GM12878 (cell line): ENCODE measurements at regions not wholly inside any gene's neighbourhood (a gene's known extent, or its start where the extent isn't known, plus 50 kb on each side); places are given as distances from the start of the nearest gene placed in this dataset.

Source experiments
- ATAC-seq: fragments of 200-7000 bp; cut with Tn5 transposase; 3 replicates; pipeline ENCODE4 v1.9.1; 2020; ENCODE audit warnings: mild to moderate bottlenecking, moderate library complexity
- BruUV-seq: library from RNA; stranded (reverse); fragments of 400-500 nt; replicated peaks from 2 replicates; lab custom pipeline; 2021; lab: Mats Ljungman, UMichigan
- CTCF ChIA-PET: fragments of 300-600 bp; sonication (Branson Sonifier 250); formaldehyde crosslinking; extraction: SDS; loops from one replicate; lab custom pipeline; 2021; ENCODE audit warnings: inconsistent platforms; lab: Yijun Ruan, JAX
- POLR2A ChIA-PET: fragments of 350-600 bp; formaldehyde crosslinking; extraction: SDS; loops from one replicate; lab custom pipeline; 2021; ENCODE audit warnings: inconsistent platforms; lab: Charles Lee
- RAD21 ChIA-PET: fragments of 300-600 bp; sonication (Branson Sonifier 250); formaldehyde crosslinking; loops from one replicate; lab custom pipeline; 2023; ENCODE audit warnings: antibody characterized with exemption; ENCODE audit not compliant: unreplicated experiment; lab: Charles Lee
- SMC1A ChIA-PET: fragments of 300-600 bp; sonication (Branson Sonifier 250); formaldehyde crosslinking; loops from one replicate; lab custom pipeline; 2023; ENCODE audit not compliant: unreplicated experiment, uncharacterized antibody; lab: Charles Lee
- DNase-seq: peaks from one replicate; pipeline ENCODE4 v3.0.0-alpha.2; 2011; ENCODE audit warnings: low read depth, low spot score
- FAIRE-seq: peaks from 3 replicates; lab custom pipeline; 2011; peaks lifted over from hg19 to GRCh38; lab: Jason Lieb, UNC
- H2AFZ ChIP-seq: 2 replicates; pipeline ENCODE4 v1.6.0; 2011; ENCODE audit warnings: low read depth, low read length, control low read depth; ENCODE audit not compliant: control insufficient read depth
- H3K27ac ChIP-seq: 2 replicates; pipeline ENCODE4 v1.5.1; 2011; ENCODE audit warnings: control low read depth; ENCODE audit not compliant: control insufficient read depth, insufficient read depth
- H3K27me3 ChIP-seq, 2 experiments: replicated peaks in 1 of 2; 2 replicates each; pipeline versions ENCODE4 v1.6.0 to v1.6.1; 2011; ENCODE audit warnings: low read length in 1 of 2; ENCODE audit not compliant: control insufficient read depth in 2 of 2, insufficient read depth in 2 of 2
- H3K36me3 ChIP-seq, 2 experiments: 2 replicates each; pipeline ENCODE4 v1.5.1; 2011; ENCODE audit warnings: low read length in 1 of 2; ENCODE audit not compliant: control insufficient read depth in 2 of 2, insufficient read depth in 2 of 2
- H3K4me1 ChIP-seq: 2 replicates; pipeline ENCODE4 v1.6.1; 2011; ENCODE audit warnings: mild to moderate bottlenecking, low read length, moderate library complexity, mixed read lengths; ENCODE audit not compliant: control insufficient read depth, insufficient read depth
- H3K4me2 ChIP-seq: 2 replicates; pipeline ENCODE4 v1.6.0; 2011; ENCODE audit warnings: control low read depth; ENCODE audit not compliant: control insufficient read depth, insufficient read depth
- H3K4me3 ChIP-seq: fragments of 200-600 bp; sonication (generic); 2 replicates; pipeline ENCODE4 v1.5.1; 2016
- H3K79me2 ChIP-seq: 2 replicates; pipeline ENCODE4 v1.6.0; 2011; ENCODE audit warnings: low read length; ENCODE audit not compliant: control insufficient read depth, insufficient read depth
- H3K9ac ChIP-seq: 2 replicates; pipeline ENCODE4 v1.8.0; 2011; ENCODE audit warnings: low read length, control low read depth, mixed read lengths; ENCODE audit not compliant: control insufficient read depth, insufficient read depth
- H3K9me3 ChIP-seq: replicated peaks from 3 replicates; pipeline ENCODE4 v1.5.1; 2011; ENCODE audit warnings: mild to moderate bottlenecking, low read length; ENCODE audit not compliant: control insufficient read depth, insufficient read depth
- H4K20me1 ChIP-seq: 2 replicates; pipeline ENCODE4 v1.6.0; 2011; ENCODE audit not compliant: control insufficient read depth, insufficient read depth
- BACH1 ChIP-seq: fragments of 450-650 bp; IDR thresholded peaks from 2 replicates; pipeline ENCODE4 v1.6.1; 2017; ENCODE audit warnings: mild to moderate bottlenecking, borderline replicate concordance
- CHD4 ChIP-seq: fragments of 200-600 bp; sonication (generic); IDR thresholded peaks from 2 replicates; pipeline ENCODE4 v1.6.1; 2016; ENCODE audit warnings: mild to moderate bottlenecking
- CREB1 ChIP-seq: IDR thresholded peaks from 2 replicates; pipeline ENCODE4 v1.6.1; 2012; ENCODE audit warnings: low read depth, mild to moderate bottlenecking, inconsistent platforms
- ESRRA ChIP-seq: IDR thresholded peaks from 2 replicates; pipeline ENCODE4 v1.6.1; 2012; ENCODE audit warnings: mild to moderate bottlenecking, low read length, improper control_type of control experiment
- MTA2 ChIP-seq: fragments of 450-650 bp; IDR thresholded peaks from 2 replicates; pipeline ENCODE4 v1.6.1; 2016; ENCODE audit warnings: low read depth, mild to moderate bottlenecking, moderate library complexity
- MYC ChIP-seq: IDR thresholded peaks from 2 replicates; pipeline ENCODE4 v1.6.1; 2011; ENCODE audit warnings: mild to moderate bottlenecking, low read length, moderate library complexity, inconsistent platforms; ENCODE audit not compliant: insufficient read depth, insufficient replicate concordance, insufficient read length, severe bottlenecking
- PML ChIP-seq: IDR thresholded peaks from 2 replicates; pipeline ENCODE4 v1.6.1; 2012; ENCODE audit warnings: low read length, inconsistent platforms
- RBBP5 ChIP-seq: fragments of 200-600 bp; sonication (generic); conservative IDR thresholded peaks from 2 replicates; pipeline ENCODE4 v1.6.1; 2016
- RFX5 ChIP-seq: IDR thresholded peaks from 2 replicates; pipeline ENCODE4 v1.6.1; 2011; ENCODE audit warnings: low read depth, low read length, improper control_type of control experiment
- WRNIP1 ChIP-seq: IDR thresholded peaks from 2 replicates; pipeline ENCODE4 v1.6.1; 2011; ENCODE audit warnings: low read depth, low read length, improper control_type of control experiment, borderline replicate concordance
- ZNF622 ChIP-seq: fragments of 450-650 bp; IDR thresholded peaks from 2 replicates; pipeline ENCODE4 v1.6.1; 2017; ENCODE audit warnings: mild to moderate bottlenecking, inconsistent platforms
- WGBS: methylation state at CpG from one replicate; pipeline ENCODE4 v1.1.6; 2016; ENCODE audit warnings: low lambda C conversion rate; ENCODE audit not compliant: insufficient replicate concordance, insufficient coverage; ENCODE audit errors: missing lambda C conversion rate; 5-methylcytosine and 5-hydroxymethylcytosine counted together
- in situ Hi-C: fragments of 300-500 bp; cut with MboI; formaldehyde crosslinking; loops from 9 replicates; pipeline ENCODE4 v1.14.3; 2018; ENCODE audit warnings: mixed read lengths
- intact Hi-C: fragments of 100-400 bp; cut with micrococcal nuclease; formaldehyde crosslinking; loops from one replicate; pipeline ENCODE4 v1.14.2; 2022; ENCODE audit not compliant: unreplicated experiment
- TF ChIP-seq, protein P1 (sequence below): fragments of 450-650 bp; IDR thresholded peaks from 2 replicates; pipeline ENCODE4 v1.6.1; 2017; ENCODE audit warnings: antibody characterized with exemption, mild to moderate bottlenecking, moderate library complexity
- TF ChIP-seq, protein P2 (sequence below): fragments of 450-650 bp; IDR thresholded peaks from 2 replicates; pipeline ENCODE4 v1.6.1; 2017; ENCODE audit warnings: mild to moderate bottlenecking, moderate library complexity

- in situ Hi-C loops (no loop called here), intact Hi-C loops (no loop called here)
- ATAC-seq = no peak
- no peaks in the 10 kb centered on the region for H4K20me1 ChIP-seq
- no peak overlapping the region for H3K4me3 ChIP-seq
- CTCF ChIA-PET = no interaction called here
- no peak for DNase-seq
- POLR2A ChIA-PET = no interaction called here
- RAD21 ChIA-PET = no interaction called here
- no peak overlapping the region for H2AFZ ChIP-seq
- H3K79me2 ChIP-seq = no peaks in the 10 kb centered on the region
- no TSS peak for BruUV-seq
- H3K4me2 ChIP-seq = no peak overlapping the region
- H3K9me3 ChIP-seq = no peaks in the 10 kb centered on the region
- SMC1A ChIA-PET = no interaction called here
- 20% methylated on average over 1 of the region's 1 CpG for WGBS
- no peak overlapping the region for H3K9ac ChIP-seq
- no peaks in the 10 kb centered on the region for H3K36me3 ChIP-seq
- no peaks in the 10 kb centered on the region; a peak in 1 of 4 replicates for H3K27me3 ChIP-seq
- H3K27ac ChIP-seq = no peak overlapping the region
- no peaks in the 10 kb centered on the region for H3K4me1 ChIP-seq
- no peak for TF ChIP-seq RBBP5
- no peak for TF ChIP-seq WRNIP1
- TF ChIP-seq MTA2 = no peak
- no peak for TF ChIP-seq CREB1
- no peak for TF ChIP-seq PML
- TF ChIP-seq CHD4 = no peak
- TF ChIP-seq, protein P1, sequence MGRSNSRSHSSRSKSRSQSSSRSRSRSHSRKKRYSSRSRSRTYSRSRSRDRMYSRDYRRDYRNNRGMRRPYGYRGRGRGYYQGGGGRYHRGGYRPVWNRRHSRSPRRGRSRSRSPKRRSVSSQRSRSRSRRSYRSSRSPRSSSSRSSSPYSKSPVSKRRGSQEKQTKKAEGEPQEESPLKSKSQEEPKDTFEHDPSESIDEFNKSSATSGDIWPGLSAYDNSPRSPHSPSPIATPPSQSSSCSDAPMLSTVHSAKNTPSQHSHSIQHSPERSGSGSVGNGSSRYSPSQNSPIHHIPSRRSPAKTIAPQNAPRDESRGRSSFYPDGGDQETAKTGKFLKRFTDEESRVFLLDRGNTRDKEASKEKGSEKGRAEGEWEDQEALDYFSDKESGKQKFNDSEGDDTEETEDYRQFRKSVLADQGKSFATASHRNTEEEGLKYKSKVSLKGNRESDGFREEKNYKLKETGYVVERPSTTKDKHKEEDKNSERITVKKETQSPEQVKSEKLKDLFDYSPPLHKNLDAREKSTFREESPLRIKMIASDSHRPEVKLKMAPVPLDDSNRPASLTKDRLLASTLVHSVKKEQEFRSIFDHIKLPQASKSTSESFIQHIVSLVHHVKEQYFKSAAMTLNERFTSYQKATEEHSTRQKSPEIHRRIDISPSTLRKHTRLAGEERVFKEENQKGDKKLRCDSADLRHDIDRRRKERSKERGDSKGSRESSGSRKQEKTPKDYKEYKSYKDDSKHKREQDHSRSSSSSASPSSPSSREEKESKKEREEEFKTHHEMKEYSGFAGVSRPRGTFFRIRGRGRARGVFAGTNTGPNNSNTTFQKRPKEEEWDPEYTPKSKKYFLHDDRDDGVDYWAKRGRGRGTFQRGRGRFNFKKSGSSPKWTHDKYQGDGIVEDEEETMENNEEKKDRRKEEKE = no peak
- no peak for TF ChIP-seq RFX5
- no peak for TF ChIP-seq MYC
- no peak for TF ChIP-seq ESRRA
- no peak for TF ChIP-seq ZNF622
- TF ChIP-seq, protein P2, sequence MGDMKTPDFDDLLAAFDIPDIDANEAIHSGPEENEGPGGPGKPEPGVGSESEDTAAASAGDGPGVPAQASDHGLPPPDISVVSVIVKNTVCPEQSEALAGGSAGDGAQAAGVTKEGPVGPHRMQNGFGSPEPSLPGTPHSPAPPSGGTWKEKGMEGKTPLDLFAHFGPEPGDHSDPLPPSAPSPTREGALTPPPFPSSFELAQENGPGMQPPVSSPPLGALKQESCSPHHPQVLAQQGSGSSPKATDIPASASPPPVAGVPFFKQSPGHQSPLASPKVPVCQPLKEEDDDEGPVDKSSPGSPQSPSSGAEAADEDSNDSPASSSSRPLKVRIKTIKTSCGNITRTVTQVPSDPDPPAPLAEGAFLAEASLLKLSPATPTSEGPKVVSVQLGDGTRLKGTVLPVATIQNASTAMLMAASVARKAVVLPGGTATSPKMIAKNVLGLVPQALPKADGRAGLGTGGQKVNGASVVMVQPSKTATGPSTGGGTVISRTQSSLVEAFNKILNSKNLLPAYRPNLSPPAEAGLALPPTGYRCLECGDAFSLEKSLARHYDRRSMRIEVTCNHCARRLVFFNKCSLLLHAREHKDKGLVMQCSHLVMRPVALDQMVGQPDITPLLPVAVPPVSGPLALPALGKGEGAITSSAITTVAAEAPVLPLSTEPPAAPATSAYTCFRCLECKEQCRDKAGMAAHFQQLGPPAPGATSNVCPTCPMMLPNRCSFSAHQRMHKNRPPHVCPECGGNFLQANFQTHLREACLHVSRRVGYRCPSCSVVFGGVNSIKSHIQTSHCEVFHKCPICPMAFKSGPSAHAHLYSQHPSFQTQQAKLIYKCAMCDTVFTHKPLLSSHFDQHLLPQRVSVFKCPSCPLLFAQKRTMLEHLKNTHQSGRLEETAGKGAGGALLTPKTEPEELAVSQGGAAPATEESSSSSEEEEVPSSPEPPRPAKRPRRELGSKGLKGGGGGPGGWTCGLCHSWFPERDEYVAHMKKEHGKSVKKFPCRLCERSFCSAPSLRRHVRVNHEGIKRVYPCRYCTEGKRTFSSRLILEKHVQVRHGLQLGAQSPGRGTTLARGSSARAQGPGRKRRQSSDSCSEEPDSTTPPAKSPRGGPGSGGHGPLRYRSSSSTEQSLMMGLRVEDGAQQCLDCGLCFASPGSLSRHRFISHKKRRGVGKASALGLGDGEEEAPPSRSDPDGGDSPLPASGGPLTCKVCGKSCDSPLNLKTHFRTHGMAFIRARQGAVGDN = no peak
- no peak for TF ChIP-seq BACH1
- TF ChIP-seq, all 136 proteins: peak for 0
- no peak for FAIRE-seq
Observed at GRCh38 chr1:68328490-68328889, 96.2 kb upstream of the WLS start.
